Stomach smooth muscle (tissue), 2 donors: ENCODE measurements at regions not wholly inside any gene's neighbourhood (a gene's known extent, or its start where the extent isn't known, plus 50 kb on each side); places are given as distances from the start of the nearest gene placed in this dataset.

Experiments used
- H3K27ac ChIP-seq: one replicate; pipeline ENCODE4 v1.7.0; 2013; ENCODE audit warnings: mild to moderate bottlenecking, low read length, inconsistent platforms
- H3K27me3 ChIP-seq, 2 donors: one replicate each; pipeline ENCODE4 v1.7.0; 2013; ENCODE audit warnings: low read length in 2 of 2; ENCODE audit not compliant: insufficient read depth in 2 of 2, control insufficient read depth in 1 of 2
- H3K36me3 ChIP-seq, 2 donors: one replicate each; pipeline ENCODE4 v1.7.0; 2013; ENCODE audit warnings: low read length in 2 of 2; ENCODE audit not compliant: control insufficient read depth in 2 of 2, insufficient read depth in 2 of 2
- H3K4me1 ChIP-seq: one replicate; pipeline ENCODE4 v1.7.0; 2013; ENCODE audit warnings: low read length; ENCODE audit not compliant: control insufficient read depth, insufficient read depth
- H3K4me3 ChIP-seq, 2 donors: one replicate each; pipeline ENCODE4 v1.7.0; 2013; ENCODE audit warnings: low read length in 2 of 2
- H3K9ac ChIP-seq, 2 donors: one replicate each; pipeline ENCODE4 v1.7.0; 2013; ENCODE audit warnings: low read length in 2 of 2, mild to moderate bottlenecking in 1 of 2
- H3K9me3 ChIP-seq, 2 donors: one replicate each; pipeline ENCODE4 v1.7.0; 2013; ENCODE audit warnings: low read length in 2 of 2; ENCODE audit not compliant: control insufficient read depth in 2 of 2
- donor health status: healthy.
- donor health status: Pancreatic carcinoma.

GRCh38 chr5:40367255-40367654 is 312.5 kb upstream of the PTGER4 start:
- Histone ChIP-seq H3K27me3 (no peaks in the 10 kb centered on the region), H3K9me3 (no peaks in the 10 kb centered on the region), H3K9ac (no peak overlapping the region), H3K27ac (no peak overlapping the region), H3K36me3 (no peaks in the 10 kb centered on the region), H3K4me1 (no peaks in the 10 kb centered on the region), H3K4me3 (no peak overlapping the region)

- Histone ChIP-seq H3K27ac (no peak overlapping the region), H3K4me1 (no peaks in the 10 kb centered on the region), H3K9me3 (no peaks in the 10 kb centered on the region), H3K9ac (no peak overlapping the region), H3K36me3 (no peaks in the 10 kb centered on the region), H3K27me3 (no peaks in the 10 kb centered on the region), H3K4me3 (no peak overlapping the region)
These were observed 314.1 kb upstream of the PTGER4 start for GRCh38 chr5:40365342-40366330.

- no peaks in the 10 kb centered on the region for H3K27me3 ChIP-seq
- H3K4me1 ChIP-seq = no peaks in the 10 kb centered on the region
- H3K9ac ChIP-seq = no peak overlapping the region
- no peak overlapping the region for H3K27ac ChIP-seq
- H3K36me3 ChIP-seq = no peaks in the 10 kb centered on the region
- no peaks in the 10 kb centered on the region for H3K9me3 ChIP-seq
- no peak overlapping the region for H3K4me3 ChIP-seq
These were observed 315.3 kb upstream of the PTGER4 start for GRCh38 chr5:40364441-40364840.

- no peaks in the 10 kb centered on the region for H3K9me3 ChIP-seq
- H3K4me1 ChIP-seq = no peaks in the 10 kb centered on the region
- H3K27ac ChIP-seq = no peak overlapping the region
- H3K9ac ChIP-seq = no peak overlapping the region
- no peaks in the 10 kb centered on the region for H3K36me3 ChIP-seq
- no peaks in the 10 kb centered on the region for H3K27me3 ChIP-seq
- no peak overlapping the region for H3K4me3 ChIP-seq
These were observed 318.3 kb upstream of the PTGER4 start for GRCh38 chr5:40361378-40361777.

GRCh38 chr5:40360685-40361084 is 319.0 kb upstream of the PTGER4 start:
- Histone ChIP-seq H3K4me3 (no peak overlapping the region), H3K9ac (no peak overlapping the region), H3K36me3 (no peaks in the 10 kb centered on the region), H3K27me3 (no peaks in the 10 kb centered on the region), H3K27ac (no peak overlapping the region), H3K4me1 (no peaks in the 10 kb centered on the region), H3K9me3 (no peaks in the 10 kb centered on the region)

- Histone ChIP-seq H3K27ac (no peak overlapping the region), H3K4me3 (no peak overlapping the region), H3K9ac (no peak overlapping the region), H3K27me3 (no peaks in the 10 kb centered on the region), H3K9me3 (no peaks in the 10 kb centered on the region), H3K4me1 (no peaks in the 10 kb centered on the region), H3K36me3 (no peaks in the 10 kb centered on the region)
These were observed 319.9 kb upstream of the PTGER4 start for GRCh38 chr5:40359832-40360231.

GRCh38 chr5:40359093-40359492 is 320.6 kb upstream of the PTGER4 start:
- no peak overlapping the region for H3K9ac ChIP-seq
- no peak overlapping the region for H3K4me3 ChIP-seq
- H3K4me1 ChIP-seq = no peaks in the 10 kb centered on the region
- H3K27me3 ChIP-seq = no peaks in the 10 kb centered on the region
- no peak overlapping the region for H3K27ac ChIP-seq
- H3K9me3 ChIP-seq = no peaks in the 10 kb centered on the region
- no peaks in the 10 kb centered on the region for H3K36me3 ChIP-seq

GRCh38 chr5:40356248-40356647 is 323.5 kb upstream of the PTGER4 start:
- Histone ChIP-seq H3K9me3 (no peaks in the 10 kb centered on the region), H3K9ac (no peak overlapping the region), H3K27ac (no peak overlapping the region), H3K4me1 (no peaks in the 10 kb centered on the region), H3K27me3 (no peaks in the 10 kb centered on the region), H3K36me3 (no peaks in the 10 kb centered on the region), H3K4me3 (no peak overlapping the region)

GRCh38 chr5:40355846-40356245 is 323.9 kb upstream of the PTGER4 start:
- H3K9me3 ChIP-seq = no peaks in the 10 kb centered on the region
- no peak overlapping the region for H3K27ac ChIP-seq
- H3K27me3 ChIP-seq = no peaks in the 10 kb centered on the region
- H3K4me3 ChIP-seq = no peak overlapping the region
- no peaks in the 10 kb centered on the region for H3K4me1 ChIP-seq
- H3K9ac ChIP-seq = no peak overlapping the region
- H3K36me3 ChIP-seq = no peaks in the 10 kb centered on the region

- no peaks in the 10 kb centered on the region for H3K27me3 ChIP-seq
- H3K36me3 ChIP-seq = no peaks in the 10 kb centered on the region
- no peak overlapping the region for H3K4me3 ChIP-seq
- H3K4me1 ChIP-seq = no peaks in the 10 kb centered on the region
- H3K27ac ChIP-seq = no peak overlapping the region
- H3K9ac ChIP-seq = no peak overlapping the region
- no peaks in the 10 kb centered on the region for H3K9me3 ChIP-seq
These were observed 324.5 kb upstream of the PTGER4 start for GRCh38 chr5:40355181-40355580.

- Histone ChIP-seq H3K36me3 (no peaks in the 10 kb centered on the region), H3K4me3 (no peak overlapping the region), H3K4me1 (no peaks in the 10 kb centered on the region), H3K27ac (no peak overlapping the region), H3K27me3 (no peaks in the 10 kb centered on the region), H3K9me3 (peaks cover 0 to 2% of the 10 kb centered on the region in 2 donors), H3K9ac (no peak overlapping the region)
These were observed 325.5 kb upstream of the PTGER4 start for GRCh38 chr5:40354171-40354570.
